ENCODE measurements at regions not wholly inside any gene's neighbourhood (a gene's known extent, or its start where the extent isn't known, plus 50 kb on each side); places are given as distances from the start of the nearest gene placed in this dataset.

DNA sequence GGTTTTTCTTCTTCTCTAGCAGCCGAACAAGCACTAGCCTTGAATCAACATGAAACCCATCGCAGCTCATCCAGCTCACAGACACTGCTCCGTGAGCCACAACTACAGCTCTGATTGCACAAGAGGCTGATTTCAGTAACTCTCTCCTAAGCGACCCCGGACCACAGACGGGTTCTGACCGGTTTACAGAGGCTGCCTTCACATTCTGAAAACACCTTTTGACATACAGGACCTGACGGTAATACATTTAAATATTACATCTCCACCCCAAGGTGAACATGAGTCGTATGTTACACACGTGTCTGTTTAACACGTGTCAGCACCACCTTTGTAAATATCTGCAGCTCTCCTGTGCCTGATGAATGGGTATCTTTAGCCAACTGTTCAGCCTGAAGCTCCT, 120.7 kb downstream of the TMEM18 start:
- CTCF ChIA-PET, result no interaction called here
- DNase-seq (ENCODE audit: extremely low spot score), result no peak
- TF ChIP-seq SP1 (IDR thresholded peaks at IDR 0.05) (no peak), FOXK2 (IDR thresholded peaks at IDR 0.05) (no peak), NFRKB (IDR thresholded peaks at IDR 0.05) (no peak), TARDBP (IDR thresholded peaks at IDR 0.05) (no peak), BHLHE40 (IDR thresholded peaks at IDR 0.05; ENCODE audit: borderline replicate concordance) (no peak), SUZ12 (IDR thresholded peaks at IDR 0.05) (no peak)
- TF ChIP-seq, protein P1, sequence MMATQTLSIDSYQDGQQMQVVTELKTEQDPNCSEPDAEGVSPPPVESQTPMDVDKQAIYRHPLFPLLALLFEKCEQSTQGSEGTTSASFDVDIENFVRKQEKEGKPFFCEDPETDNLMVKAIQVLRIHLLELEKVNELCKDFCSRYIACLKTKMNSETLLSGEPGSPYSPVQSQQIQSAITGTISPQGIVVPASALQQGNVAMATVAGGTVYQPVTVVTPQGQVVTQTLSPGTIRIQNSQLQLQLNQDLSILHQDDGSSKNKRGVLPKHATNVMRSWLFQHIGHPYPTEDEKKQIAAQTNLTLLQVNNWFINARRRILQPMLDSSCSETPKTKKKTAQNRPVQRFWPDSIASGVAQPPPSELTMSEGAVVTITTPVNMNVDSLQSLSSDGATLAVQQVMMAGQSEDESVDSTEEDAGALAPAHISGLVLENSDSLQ (IDR thresholded peaks at IDR 0.05), result no peak

DNA sequence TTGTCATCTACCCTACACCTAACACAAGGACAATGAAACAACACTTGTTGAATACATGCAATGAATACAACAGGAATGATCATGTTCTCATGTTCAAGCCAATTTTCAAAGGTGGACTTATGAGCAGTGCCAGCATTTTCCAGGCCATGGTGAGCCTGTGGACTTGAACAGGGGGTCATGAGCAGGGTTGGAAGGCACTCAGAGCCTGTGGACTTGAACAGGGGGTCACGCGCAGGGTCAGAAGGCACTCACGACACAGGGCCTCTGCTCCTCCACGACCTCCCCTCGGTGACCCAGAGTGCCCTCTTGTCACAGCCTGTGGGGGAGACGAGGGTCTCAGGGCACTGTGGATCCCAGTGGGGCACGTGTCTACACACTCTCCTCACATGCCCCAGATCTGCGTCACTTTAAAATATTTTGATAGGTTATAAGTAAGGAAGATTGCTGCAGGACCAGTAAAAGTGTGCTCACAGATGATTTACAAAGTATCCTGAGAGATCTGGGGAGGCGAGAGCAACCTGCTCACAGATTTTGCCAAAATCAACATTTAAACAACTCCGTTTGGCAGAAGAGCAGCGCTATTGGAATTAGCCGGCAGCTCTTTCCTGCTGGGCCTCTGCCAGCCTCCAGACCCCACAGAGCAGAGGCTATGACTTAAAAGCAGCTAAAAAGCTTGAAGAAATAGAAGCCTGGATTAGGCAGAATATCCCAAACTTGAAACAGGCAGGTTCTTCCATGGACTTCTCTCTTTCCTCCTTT, 121.9 kb downstream of the TMEM18 start:
- TF ChIP-seq BHLHE40 (IDR thresholded peaks at IDR 0.05; ENCODE audit: borderline replicate concordance), result no peak
- TF ChIP-seq CTBP1 (IDR thresholded peaks at IDR 0.05; ENCODE audit: borderline replicate concordance), result no peak
- no peak for TF ChIP-seq L3MBTL2 (conservative IDR thresholded peaks at IDR 0.05)
- no peak for TF ChIP-seq ZNF384 (IDR thresholded peaks at IDR 0.05)
- TF ChIP-seq, protein P1 (IDR thresholded peaks at IDR 0.05), result no peak
- TF ChIP-seq SP1 (IDR thresholded peaks at IDR 0.05), result no peak
- no peak for TF ChIP-seq TARDBP (IDR thresholded peaks at IDR 0.05)
- no peak for TF ChIP-seq FOXK2 (IDR thresholded peaks at IDR 0.05)
- no peak for TF ChIP-seq ARNT (IDR thresholded peaks at IDR 0.05)
- no peak for TF ChIP-seq FOXM1 (IDR thresholded peaks at IDR 0.05; ENCODE audit: borderline replicate concordance)
- TF ChIP-seq HDGF (IDR thresholded peaks at IDR 0.05; ENCODE audit: borderline replicate concordance), result no peak
- no peak for TF ChIP-seq SUZ12 (IDR thresholded peaks at IDR 0.05)
- TF ChIP-seq NFRKB (IDR thresholded peaks at IDR 0.05), result no peak
- no peak for TF ChIP-seq FOXA1 (IDR thresholded peaks at IDR 0.05)
- TF ChIP-seq LEF1 (IDR thresholded peaks at IDR 0.05; ENCODE audit: borderline replicate concordance), result no peak
- TF ChIP-seq ELF4 (IDR thresholded peaks at IDR 0.05), result no peak
- DNase-seq (ENCODE audit: extremely low spot score), result no peak
- POLR2A ChIA-PET, result no interaction called here
- CTCF ChIA-PET, result no interaction called here

More for the DNA sequence above, 120.7 kb downstream of the TMEM18 start:
- POLR2A ChIA-PET, result interaction anchor here (1.1 kb wide), 1 partner anchor 13 kb away, joined by 3 read pairs; no protein-coding TSS in a partner anchor

DNA sequence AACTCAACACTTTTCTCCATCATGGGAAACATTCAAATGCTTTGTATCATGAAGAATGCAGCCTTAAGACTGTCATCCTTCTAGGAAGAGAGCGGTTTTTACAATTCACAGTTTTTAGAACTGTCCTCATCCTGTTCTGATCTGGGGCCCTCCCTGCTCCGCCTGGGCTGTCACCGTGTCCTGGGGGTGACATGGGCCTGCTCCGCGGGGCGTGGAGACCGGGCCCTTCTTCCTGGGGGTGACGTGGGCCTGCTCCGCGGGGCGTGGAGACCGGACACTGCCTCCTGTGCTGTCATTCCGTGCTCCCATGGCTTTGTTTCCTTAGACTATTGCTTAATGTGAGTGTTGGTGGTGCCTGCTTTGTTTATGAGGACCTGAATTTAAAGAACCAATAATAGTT, 122.8 kb downstream of the TMEM18 start:
- DNase-seq (ENCODE audit: extremely low spot score), result no peak
- POLR2A ChIA-PET, result no interaction called here
- CTCF ChIA-PET, result no interaction called here
- TF ChIP-seq HDGF (IDR thresholded peaks at IDR 0.05; ENCODE audit: borderline replicate concordance) (no peak), ARNT (IDR thresholded peaks at IDR 0.05) (no peak), BHLHE40 (IDR thresholded peaks at IDR 0.05; ENCODE audit: borderline replicate concordance) (no peak), SUZ12 (IDR thresholded peaks at IDR 0.05) (no peak), ELF4 (IDR thresholded peaks at IDR 0.05) (no peak), FOXA1 (IDR thresholded peaks at IDR 0.05) (no peak), FOXM1 (IDR thresholded peaks at IDR 0.05; ENCODE audit: borderline replicate concordance) (no peak), FOXK2 (IDR thresholded peaks at IDR 0.05) (no peak), LEF1 (IDR thresholded peaks at IDR 0.05; ENCODE audit: borderline replicate concordance) (no peak)

DNA sequence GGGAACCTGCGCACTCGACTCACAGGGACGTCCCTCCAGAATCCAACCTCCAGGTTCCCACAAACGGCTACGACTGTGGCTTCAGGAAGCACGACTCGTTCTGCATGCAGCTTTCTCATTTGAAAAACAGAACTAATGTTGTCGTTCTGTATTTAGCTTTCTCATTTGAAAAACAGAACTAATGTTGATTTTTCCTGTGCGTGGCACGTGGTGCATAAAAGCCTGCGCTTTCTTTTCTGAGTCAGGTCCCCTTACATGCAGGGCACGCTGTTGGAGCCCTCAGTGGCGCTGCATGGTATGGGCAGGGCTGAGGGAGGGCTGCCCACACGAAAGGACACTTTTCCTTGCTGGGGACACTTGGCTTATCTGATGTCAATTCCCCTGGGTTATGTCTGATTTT, 124.3 kb downstream of the TMEM18 start:
- CTCF ChIA-PET, result no interaction called here
- no peak for TF ChIP-seq SP1 (IDR thresholded peaks at IDR 0.05)
- TF ChIP-seq NFRKB (IDR thresholded peaks at IDR 0.05), result no peak
- no peak for TF ChIP-seq L3MBTL2 (conservative IDR thresholded peaks at IDR 0.05)
- no peak for TF ChIP-seq TARDBP (IDR thresholded peaks at IDR 0.05)
- no peak for TF ChIP-seq ELF4 (IDR thresholded peaks at IDR 0.05)
- TF ChIP-seq FOXK2 (IDR thresholded peaks at IDR 0.05), result no peak
- TF ChIP-seq FOXM1 (IDR thresholded peaks at IDR 0.05; ENCODE audit: borderline replicate concordance), result no peak
- TF ChIP-seq ZNF384 (IDR thresholded peaks at IDR 0.05), result no peak
- no peak for TF ChIP-seq ARNT (IDR thresholded peaks at IDR 0.05)
- no peak for TF ChIP-seq HDGF (IDR thresholded peaks at IDR 0.05; ENCODE audit: borderline replicate concordance)
- no peak for TF ChIP-seq FOXA1 (IDR thresholded peaks at IDR 0.05)
- TF ChIP-seq, protein P1 (IDR thresholded peaks at IDR 0.05), result no peak
- TF ChIP-seq CTBP1 (IDR thresholded peaks at IDR 0.05; ENCODE audit: borderline replicate concordance), result no peak
- TF ChIP-seq LEF1 (IDR thresholded peaks at IDR 0.05; ENCODE audit: borderline replicate concordance), result no peak
- TF ChIP-seq SUZ12 (IDR thresholded peaks at IDR 0.05), result no peak
- TF ChIP-seq BHLHE40 (IDR thresholded peaks at IDR 0.05; ENCODE audit: borderline replicate concordance), result no peak
- POLR2A ChIA-PET, result no interaction called here
- DNase-seq (ENCODE audit: extremely low spot score), result no peak

DNA sequence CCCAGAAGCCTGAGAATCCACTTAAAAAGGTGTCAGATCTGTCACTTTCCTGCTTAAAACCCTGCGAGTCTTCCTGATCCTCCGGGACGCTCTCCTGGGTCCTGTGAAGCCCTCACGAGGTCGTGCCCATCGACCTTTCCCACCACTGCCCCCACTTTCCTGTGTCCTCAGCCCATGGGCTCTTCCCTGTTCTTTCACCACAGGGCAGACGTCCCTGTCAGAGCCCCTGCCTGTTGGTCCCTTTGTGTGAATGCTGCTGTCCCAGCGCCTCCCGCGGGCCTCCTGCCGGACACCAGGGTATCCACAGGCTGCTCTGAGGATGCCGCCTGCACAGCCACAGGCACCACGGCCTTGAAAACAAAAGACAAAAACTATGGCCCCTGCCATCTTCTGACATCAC, 125.6 kb downstream of the TMEM18 start:
- ChIA-PET CTCF (interaction anchor here (0.6 kb wide), 1 partner anchor 22 kb away, joined by 4 read pairs; no protein-coding TSS in a partner anchor), POLR2A (no interaction called here)
- TF ChIP-seq HDGF (IDR thresholded peaks at IDR 0.05; ENCODE audit: borderline replicate concordance), result no peak
- TF ChIP-seq TARDBP (IDR thresholded peaks at IDR 0.05), result no peak
- TF ChIP-seq NFRKB (IDR thresholded peaks at IDR 0.05), result no peak
- no peak for TF ChIP-seq ELF4 (IDR thresholded peaks at IDR 0.05)
- TF ChIP-seq ARNT (IDR thresholded peaks at IDR 0.05), result no peak
- no peak for TF ChIP-seq BHLHE40 (IDR thresholded peaks at IDR 0.05; ENCODE audit: borderline replicate concordance)
- no peak for TF ChIP-seq FOXA1 (IDR thresholded peaks at IDR 0.05)
- no peak for TF ChIP-seq L3MBTL2 (conservative IDR thresholded peaks at IDR 0.05)
- no peak for TF ChIP-seq ZNF384 (IDR thresholded peaks at IDR 0.05)
- TF ChIP-seq, protein P1 (IDR thresholded peaks at IDR 0.05), result no peak
- TF ChIP-seq CTBP1 (IDR thresholded peaks at IDR 0.05; ENCODE audit: borderline replicate concordance), result no peak
- no peak for TF ChIP-seq LEF1 (IDR thresholded peaks at IDR 0.05; ENCODE audit: borderline replicate concordance)
- TF ChIP-seq FOXM1 (IDR thresholded peaks at IDR 0.05; ENCODE audit: borderline replicate concordance), result no peak
- no peak for TF ChIP-seq SP1 (IDR thresholded peaks at IDR 0.05)
- no peak for TF ChIP-seq FOXK2 (IDR thresholded peaks at IDR 0.05)
- no peak for DNase-seq (ENCODE audit: extremely low spot score)

All from HEK293T (cell line).